ENCODE measurements at regions not wholly inside any gene's neighbourhood (a gene's known extent, or its start where the extent isn't known, plus 50 kb on each side); places are given as distances from the start of the nearest gene placed in this dataset.

DNA sequence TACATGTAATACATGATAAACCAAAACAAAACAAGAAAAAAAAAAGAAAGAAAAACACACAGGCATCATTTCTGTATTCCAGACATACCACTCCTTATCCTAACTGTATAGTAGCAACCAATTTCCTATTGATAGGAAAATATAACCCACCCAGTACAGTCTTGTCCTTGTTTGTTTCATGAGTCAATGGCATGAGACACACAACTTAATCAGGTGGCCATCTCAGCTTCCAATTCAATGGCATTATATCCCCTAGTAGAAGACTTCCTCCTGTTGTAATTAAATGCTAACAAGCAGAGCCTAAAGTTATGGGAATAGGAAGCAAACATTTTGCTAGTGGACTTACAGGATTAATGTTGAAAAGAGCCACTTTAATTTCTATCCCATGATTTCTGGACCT, 121.0 kb upstream of the NOL4 start:
- Histone ChIP-seq H3K18ac (ENCODE audit: low read depth, low read length) (no peak overlapping the region), H2BK20ac (ENCODE audit: low read depth, low read length) (no peak overlapping the region), H3K4me1 (ENCODE audit: control insufficient read depth, insufficient read depth, low read length) (no peaks in the 10 kb centered on the region), H3K23ac (ENCODE audit: low read depth, low read length) (no peak overlapping the region), H3K9ac (ENCODE audit: low read depth, low read length) (no peak overlapping the region), H3K27ac (ENCODE audit: insufficient read depth, low read length) (no peak overlapping the region), H3K56ac (ENCODE audit: extremely low read depth, insufficient read depth, low read length) (no peak overlapping the region), H4K8ac (ENCODE audit: low read depth in 2 of 2, low read length in 2 of 2) (no peak overlapping the region), H4K5ac (ENCODE audit: low read depth, low read length) (no peak overlapping the region), H2AK9ac (replicated peaks; ENCODE audit: low read depth, low read length, poor library complexity) (no peak overlapping the region), H4K91ac (ENCODE audit: insufficient read depth, low read depth, low read length) (no peak overlapping the region), H2BK15ac (ENCODE audit: low read depth, low read length) (no peak overlapping the region), H2BK120ac (ENCODE audit: low read depth, low read length) (no peak overlapping the region), H3K79me1 (ENCODE audit: low read depth in 1 of 2, low read length in 2 of 2) (no peaks in the 10 kb centered on the region), H3K9me3 (ENCODE audit: control insufficient read depth, insufficient read depth, low read length) (no peaks in the 10 kb centered on the region), H3K4ac (ENCODE audit: low read depth, low read length) (no peak overlapping the region), H3K36me3 (ENCODE audit: control insufficient read depth, insufficient read depth, low read length) (no peaks in the 10 kb centered on the region), H3K9me1 (ENCODE audit: insufficient read depth, low read length) (no peaks in the 10 kb centered on the region), H3K14ac (replicated peaks; ENCODE audit: low read depth, low read length) (no peak overlapping the region), H3K4me2 (ENCODE audit: low read depth, low read length) (no peak overlapping the region), H2BK5ac (ENCODE audit: low read depth, low read length, poor library complexity, severe bottlenecking) (no peak overlapping the region), H4K20me1 (ENCODE audit: insufficient read depth, low read length) (no peaks in the 10 kb centered on the region), H3K4me3 (ENCODE audit: insufficient read depth, low read depth, low read length) (no peak overlapping the region), H2AFZ (replicated peaks; ENCODE audit: low read length, poor library complexity) (no peak overlapping the region), H2AK5ac (ENCODE audit: low read depth, low read length) (no peak overlapping the region), H3K27me3 (ENCODE audit: control insufficient read depth, insufficient read depth, low read length) (no peaks in the 10 kb centered on the region)
- ATAC-seq (ENCODE audit: low read depth) = no peak
- in situ Hi-C loops (cut with MboI; ENCODE audit: low sequenced_read_pairs) (no loop called here), intact Hi-C loops (cut with micrococcal nuclease) (no loop called here), dilution Hi-C loops (cut with HindIII; ENCODE audit: low sequenced_read_pairs, unreplicated experiment) (no loop called here)
- TF ChIP-seq CEBPB (IDR thresholded peaks at IDR 0.05; ENCODE audit: low read depth, low read length) = no peak
- TF ChIP-seq, protein P1, sequence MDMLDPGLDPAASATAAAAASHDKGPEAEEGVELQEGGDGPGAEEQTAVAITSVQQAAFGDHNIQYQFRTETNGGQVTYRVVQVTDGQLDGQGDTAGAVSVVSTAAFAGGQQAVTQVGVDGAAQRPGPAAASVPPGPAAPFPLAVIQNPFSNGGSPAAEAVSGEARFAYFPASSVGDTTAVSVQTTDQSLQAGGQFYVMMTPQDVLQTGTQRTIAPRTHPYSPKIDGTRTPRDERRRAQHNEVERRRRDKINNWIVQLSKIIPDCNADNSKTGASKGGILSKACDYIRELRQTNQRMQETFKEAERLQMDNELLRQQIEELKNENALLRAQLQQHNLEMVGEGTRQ (IDR thresholded peaks at IDR 0.05; ENCODE audit: low read depth, low read length) = no peak
- TF ChIP-seq MAZ (IDR thresholded peaks at IDR 0.05; ENCODE audit: borderline replicate concordance, low read depth, low read length) = no peak
- TF ChIP-seq SMC3 (IDR thresholded peaks at IDR 0.05; ENCODE audit: low read depth, low read length) = no peak
- TF ChIP-seq, protein P2, sequence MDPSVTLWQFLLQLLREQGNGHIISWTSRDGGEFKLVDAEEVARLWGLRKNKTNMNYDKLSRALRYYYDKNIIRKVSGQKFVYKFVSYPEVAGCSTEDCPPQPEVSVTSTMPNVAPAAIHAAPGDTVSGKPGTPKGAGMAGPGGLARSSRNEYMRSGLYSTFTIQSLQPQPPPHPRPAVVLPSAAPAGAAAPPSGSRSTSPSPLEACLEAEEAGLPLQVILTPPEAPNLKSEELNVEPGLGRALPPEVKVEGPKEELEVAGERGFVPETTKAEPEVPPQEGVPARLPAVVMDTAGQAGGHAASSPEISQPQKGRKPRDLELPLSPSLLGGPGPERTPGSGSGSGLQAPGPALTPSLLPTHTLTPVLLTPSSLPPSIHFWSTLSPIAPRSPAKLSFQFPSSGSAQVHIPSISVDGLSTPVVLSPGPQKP (IDR thresholded peaks at IDR 0.05; ENCODE audit: borderline replicate concordance, low read depth, low read length) = no peak
- CTCF ChIA-PET = no interaction called here
- DNase-seq = no peak
- BruUV-seq (replicated peaks) = no TSS peak
- POLR2A ChIA-PET (ENCODE audit: unreplicated experiment) = no interaction called here
